Body of pancreas (tissue), 4 donors: ENCODE measurements at regions not wholly inside any gene's neighbourhood (a gene's known extent, or its start where the extent isn't known, plus 50 kb on each side); places are given as distances from the start of the nearest gene placed in this dataset.

Source experiments
- ATAC-seq: fragments of 150-250 bp; one replicate; pipeline ENCODE4 v1.9.1; 2016
- DNase-seq, 4 donors: peaks; one replicate each; pipeline ENCODE4 v3.0.0-alpha.2; 2019
- H3K27ac ChIP-seq, 4 donors: fragments of 200-600 bp; sonication (generic); 1 replicate in 3 of 4; 2 replicates in 1 of 4; pipeline versions ENCODE4 v1.5.1 to v1.6.1; 2016 to 2019; ENCODE audit warnings: mild to moderate bottlenecking in 1 of 4, mixed read lengths in 1 of 4, moderate library complexity in 1 of 4
- H3K27me3 ChIP-seq, 2 donors: fragments of 200-600 bp; sonication (generic); one replicate each; pipeline ENCODE4 v1.6.0; 2016; ENCODE audit warnings: mild to moderate bottlenecking in 1 of 2
- H3K36me3 ChIP-seq, 2 donors: fragments of 200-600 bp; sonication (generic); replicated peaks in 1 of 2; 2 replicates each; pipeline ENCODE4 v1.5.1; 2016; ENCODE audit warnings: low read depth in 2 of 2; ENCODE audit not compliant: insufficient read depth in 1 of 2
- H3K4me1 ChIP-seq: fragments of 200-600 bp; sonication (generic); one replicate; pipeline ENCODE4 v1.6.0; 2016
- H3K4me3 ChIP-seq, 2 donors: fragments of 200-600 bp; sonication (generic); 1 replicate in 1 of 2; 2 replicates in 1 of 2; pipeline ENCODE4 v1.5.1; 2016 to 2019
- H3K9me3 ChIP-seq, 3 donors: fragments of 200-600 bp; sonication (generic); 1 replicate in 2 of 3; 2 replicates in 1 of 3; pipeline ENCODE4 v1.5.1; 2016
- CTCF ChIP-seq, 7 experiments: fragments of 450-650 bp in 4 of 7; fragments of 200-600 bp in 3 of 7; sonication (generic) in 3 of 7; IDR thresholded peaks; one replicate each; pipeline ENCODE4 v1.5.1; 2016 to 2019; ENCODE audit warnings: antibody characterized with exemption in 7 of 7
- POLR2A ChIP-seq, 3 donors: fragments of 450-650 bp; IDR thresholded peaks; one replicate each; pipeline ENCODE4 v1.6.1; 2016; ENCODE audit warnings: antibody characterized with exemption in 3 of 3, mild to moderate bottlenecking in 2 of 3
- WGBS, 2 donors: methylation state at CpG; one replicate each; pipeline ENCODE4 v1.1.5; 2017; 5-methylcytosine and 5-hydroxymethylcytosine counted together
- intact Hi-C: fragments of 100-400 bp; cut with DNase I; formaldehyde crosslinking; loops from one replicate; pipeline ENCODE4 v1.15.1; 2023

DNA sequence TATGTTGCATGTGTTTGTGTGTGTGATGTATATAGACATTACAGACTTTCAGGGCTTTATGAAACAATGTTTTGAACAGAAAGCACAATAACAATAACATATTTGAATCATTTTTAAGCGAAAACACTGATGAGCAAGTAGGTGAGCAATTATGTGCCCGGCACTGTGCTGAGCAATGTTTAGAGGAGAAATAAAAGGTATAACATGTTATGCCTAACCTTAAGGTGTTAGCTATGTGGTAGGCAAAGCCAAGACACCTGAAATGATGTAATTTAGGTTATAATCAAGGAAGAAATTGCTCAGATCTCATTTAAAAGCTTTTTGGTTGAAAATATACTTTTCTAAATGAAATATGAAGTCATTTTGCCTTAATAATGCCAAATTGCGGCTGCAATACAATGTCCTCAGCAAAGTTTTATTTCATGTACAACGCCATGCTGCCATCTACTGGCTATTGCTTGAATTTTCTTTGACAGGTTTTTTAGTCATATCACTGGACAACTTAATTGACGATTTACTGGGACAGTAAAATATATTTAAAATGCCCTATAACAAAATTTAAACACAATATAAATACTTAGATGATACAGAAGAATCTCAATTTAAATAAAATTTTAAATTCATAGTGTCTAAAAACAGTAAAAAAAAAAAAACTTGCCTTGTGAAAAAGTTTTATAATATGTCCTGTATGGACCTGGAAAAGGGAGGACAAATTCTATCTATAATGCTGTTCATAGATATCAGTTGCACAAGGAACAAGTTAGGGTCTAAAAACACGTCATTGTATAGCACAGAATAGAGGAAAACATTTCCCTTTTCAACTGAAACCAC is 131.1 kb upstream of the CDK1 start:
- DNase-seq, result peak; percentile 22 to 53 (median 42)
- no peak overlapping the region for H3K27ac ChIP-seq
- intact Hi-C loops, result loop anchor here (5.0 kb wide), 1 partner anchor 205 kb away; no protein-coding TSS in a partner anchor

DNA sequence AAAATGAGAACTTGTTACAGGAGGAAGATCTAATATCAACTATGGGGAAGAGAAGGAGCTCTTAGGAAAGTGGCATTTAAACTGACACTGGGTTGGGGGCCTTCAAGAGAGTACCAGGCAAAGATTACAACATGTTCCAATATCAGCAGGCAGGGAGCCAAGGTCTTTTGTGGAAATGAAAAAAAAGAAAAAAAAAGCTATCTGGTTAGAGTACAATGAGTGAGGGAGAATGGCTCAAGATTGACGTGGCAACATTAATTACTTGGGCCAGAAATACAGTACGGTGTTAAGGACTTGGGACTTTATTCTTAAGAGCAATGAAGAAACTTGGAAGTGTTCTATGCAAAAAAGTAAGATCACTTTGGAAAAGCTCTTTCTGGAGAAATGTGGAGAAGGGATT is 132.3 kb upstream of the CDK1 start:
- no peaks in the 10 kb centered on the region for H3K9me3 ChIP-seq
- TF ChIP-seq CTCF (IDR thresholded peaks at IDR 0.05) (no peak), POLR2A (IDR thresholded peaks at IDR 0.05) (no peak)
- H3K27ac ChIP-seq, result no peak overlapping the region
- H3K4me1 ChIP-seq, result peaks cover 14% of the 10 kb centered on the region
- no peaks in the 10 kb centered on the region for H3K36me3 ChIP-seq
- H3K27me3 ChIP-seq, result no peaks in the 10 kb centered on the region
- intact Hi-C loops, result loop anchor here (5.0 kb wide), 1 partner anchor 204 kb away; no protein-coding TSS in a partner anchor
- no peak overlapping the region for H3K4me3 ChIP-seq
- ATAC-seq (peak; percentile 45), DNase-seq (peak in 3 of 4 donors; percentile 22 to 43 (median 27))
- 19 to 31% methylated on average over 2 of the region's 2 CpGs for WGBS, 2 donors

More for the DNA sequence above, 131.1 kb upstream of the CDK1 start:
- peak; percentile 52 for ATAC-seq
- H3K36me3 ChIP-seq, result no peaks in the 10 kb centered on the region
- H3K27me3 ChIP-seq, result no peaks in the 10 kb centered on the region
- 10 to 14% methylated on average over 6 of the region's 6 CpGs for WGBS, 2 donors
- no peak for TF ChIP-seq POLR2A (IDR thresholded peaks at IDR 0.05)
- peak; percentile 53 to 84 (median 75) for TF ChIP-seq CTCF (IDR thresholded peaks at IDR 0.05)
- H3K9me3 ChIP-seq, result no peaks in the 10 kb centered on the region
- H3K4me1 ChIP-seq, result peaks cover 14% of the 10 kb centered on the region
- no peak overlapping the region for H3K4me3 ChIP-seq

DNA sequence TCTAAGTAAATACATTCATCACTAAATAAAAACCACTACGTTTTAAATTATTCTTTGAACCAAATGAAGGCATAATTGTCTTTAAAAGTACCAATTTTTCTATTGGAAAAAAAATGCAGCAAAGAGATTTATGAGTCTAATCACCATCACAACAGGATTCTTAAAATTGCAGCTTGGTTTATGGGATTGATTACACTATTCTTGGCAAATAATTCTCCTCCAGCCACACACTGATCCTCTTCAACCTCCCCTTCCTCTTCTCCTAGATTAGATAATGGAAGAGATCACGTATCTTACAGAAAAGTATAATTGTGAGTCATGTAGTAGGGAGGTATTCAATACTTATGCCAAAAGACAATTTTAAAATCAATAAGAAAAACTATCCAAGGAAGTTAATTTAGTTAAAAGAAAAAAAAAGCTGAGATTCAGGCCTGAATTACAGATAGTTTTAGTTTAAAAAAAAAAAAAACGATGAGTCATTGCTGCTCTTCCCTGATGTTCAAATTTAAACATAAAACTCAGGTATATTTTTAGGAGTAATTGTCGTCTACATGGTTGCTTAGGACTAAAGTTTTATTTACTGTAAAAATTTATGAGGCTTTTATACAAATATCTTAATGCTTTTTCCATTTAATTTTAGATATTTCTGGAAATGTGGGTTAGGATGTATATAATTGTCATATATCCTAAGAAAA is 133.7 kb upstream of the CDK1 start:
- H3K27ac ChIP-seq, result no peak overlapping the region
- H3K4me1 ChIP-seq, result peaks cover 9% of the 10 kb centered on the region
- H3K4me3 ChIP-seq, result no peak overlapping the region
- WGBS, 2 donors, result 60 to 77% methylated on average over 4 of the region's 4 CpGs
- H3K27me3 ChIP-seq, result no peaks in the 10 kb centered on the region
- DNase-seq (no peak), ATAC-seq (no peak)
- no peaks in the 10 kb centered on the region for H3K36me3 ChIP-seq
- H3K9me3 ChIP-seq, result no peaks in the 10 kb centered on the region
- intact Hi-C loops, result loop anchor here (5.0 kb wide), 1 partner anchor 202 kb away; no protein-coding TSS in a partner anchor
- no peak for TF ChIP-seq CTCF (IDR thresholded peaks at IDR 0.05)
- TF ChIP-seq POLR2A (IDR thresholded peaks at IDR 0.05), result no peak

GRCh38 chr10:60643874-60644273 is 134.4 kb upstream of the CDK1 start:
- ATAC-seq, result no peak
- H3K4me3 ChIP-seq, result no peak overlapping the region
- H3K4me1 ChIP-seq, result peaks cover 9% of the 10 kb centered on the region
- no peaks in the 10 kb centered on the region for H3K9me3 ChIP-seq
- TF ChIP-seq CTCF (IDR thresholded peaks at IDR 0.05) (no peak), POLR2A (IDR thresholded peaks at IDR 0.05) (no peak)
- 61 to 84% methylated on average over 1 of the region's 1 CpG for WGBS, 2 donors
- H3K27me3 ChIP-seq, result no peaks in the 10 kb centered on the region
- intact Hi-C loops, result no loop called here
- no peaks in the 10 kb centered on the region for H3K36me3 ChIP-seq
- no peak for DNase-seq
- H3K27ac ChIP-seq, result no peak overlapping the region
